ENCODE measurements at regions not wholly inside any gene's neighbourhood (a gene's known extent, or its start where the extent isn't known, plus 50 kb on each side); places are given as distances from the start of the nearest gene placed in this dataset.

GRCh38 chr2:7201851-7202250 lies 284.6 kb downstream of the RNF144A start:
- TF ChIP-seq EGR1 (IDR thresholded peaks at IDR 0.05), result no peak
- TF ChIP-seq TCF12 (IDR thresholded peaks at IDR 0.05; ENCODE audit: low read depth), result no peak
- TF ChIP-seq REST (IDR thresholded peaks at IDR 0.05; ENCODE audit: low read depth), result no peak
- no peak for TF ChIP-seq NFIC (IDR thresholded peaks at IDR 0.05)
- no peak for TF ChIP-seq MAX (IDR thresholded peaks at IDR 0.05)
- no peak for TF ChIP-seq ZBTB7A (IDR thresholded peaks at IDR 0.05; ENCODE audit: low read depth)
- TF ChIP-seq CREB1 (IDR thresholded peaks at IDR 0.05; ENCODE audit: low read depth), result no peak
- no peak for TF ChIP-seq TEAD4 (IDR thresholded peaks at IDR 0.05)
- no peak for TF ChIP-seq CEBPB (IDR thresholded peaks at IDR 0.05)
- TF ChIP-seq TAF1 (IDR thresholded peaks at IDR 0.05; ENCODE audit: low read depth), result no peak
- no peak for TF ChIP-seq FOXM1 (IDR thresholded peaks at IDR 0.05; ENCODE audit: borderline replicate concordance, low read depth)
- TF ChIP-seq YY1 (IDR thresholded peaks at IDR 0.05; ENCODE audit: low read depth), result no peak
- no peak for TF ChIP-seq EP300 (IDR thresholded peaks at IDR 0.05; ENCODE audit: borderline replicate concordance)
- TF ChIP-seq RAD21 (IDR thresholded peaks at IDR 0.05; ENCODE audit: low read depth), result no peak
- TF ChIP-seq USF1 (IDR thresholded peaks at IDR 0.05), result no peak

- TF ChIP-seq YY1 (IDR thresholded peaks at IDR 0.05; ENCODE audit: low read depth), result no peak
- TF ChIP-seq CEBPB (IDR thresholded peaks at IDR 0.05), result no peak
- TF ChIP-seq RAD21 (IDR thresholded peaks at IDR 0.05; ENCODE audit: low read depth), result peak; percentile 73
- TF ChIP-seq CREB1 (IDR thresholded peaks at IDR 0.05; ENCODE audit: low read depth), result no peak
- TF ChIP-seq NFIC (IDR thresholded peaks at IDR 0.05), result no peak
- TF ChIP-seq ZBTB7A (IDR thresholded peaks at IDR 0.05; ENCODE audit: low read depth), result no peak
- no peak for TF ChIP-seq USF1 (IDR thresholded peaks at IDR 0.05)
Measured at GRCh38 chr2:7203056-7203467, 285.9 kb downstream of the RNF144A start.

GRCh38 chr2:7205151-7205830 lies 288.1 kb downstream of the RNF144A start:
- TF ChIP-seq RAD21 (IDR thresholded peaks at IDR 0.05; ENCODE audit: low read depth), result no peak
- no peak for TF ChIP-seq NFIC (IDR thresholded peaks at IDR 0.05)
- no peak for TF ChIP-seq TEAD4 (IDR thresholded peaks at IDR 0.05)
- TF ChIP-seq EP300 (IDR thresholded peaks at IDR 0.05; ENCODE audit: borderline replicate concordance), result no peak
- TF ChIP-seq MAX (IDR thresholded peaks at IDR 0.05), result no peak
- TF ChIP-seq CEBPB (IDR thresholded peaks at IDR 0.05), result no peak
- no peak for TF ChIP-seq EGR1 (IDR thresholded peaks at IDR 0.05)
- TF ChIP-seq FOXM1 (IDR thresholded peaks at IDR 0.05; ENCODE audit: borderline replicate concordance, low read depth), result no peak
- no peak for TF ChIP-seq YY1 (IDR thresholded peaks at IDR 0.05; ENCODE audit: low read depth)
- TF ChIP-seq CREB1 (IDR thresholded peaks at IDR 0.05; ENCODE audit: low read depth), result no peak

- TF ChIP-seq EP300 (IDR thresholded peaks at IDR 0.05; ENCODE audit: borderline replicate concordance), result no peak
- TF ChIP-seq RAD21 (IDR thresholded peaks at IDR 0.05; ENCODE audit: low read depth), result no peak
- TF ChIP-seq FOXM1 (IDR thresholded peaks at IDR 0.05; ENCODE audit: borderline replicate concordance, low read depth), result no peak
Measured at GRCh38 chr2:7206111-7206810, 289.0 kb downstream of the RNF144A start.

GRCh38 chr2:7207631-7208030 lies 290.4 kb downstream of the RNF144A start:
- TF ChIP-seq REST (IDR thresholded peaks at IDR 0.05; ENCODE audit: low read depth), result no peak
- TF ChIP-seq EP300 (IDR thresholded peaks at IDR 0.05; ENCODE audit: borderline replicate concordance), result no peak
- TF ChIP-seq EGR1 (IDR thresholded peaks at IDR 0.05), result no peak
- TF ChIP-seq CEBPB (IDR thresholded peaks at IDR 0.05), result no peak
- TF ChIP-seq NFIC (IDR thresholded peaks at IDR 0.05), result no peak
- TF ChIP-seq ZBTB7A (IDR thresholded peaks at IDR 0.05; ENCODE audit: low read depth), result no peak
- no peak for TF ChIP-seq TEAD4 (IDR thresholded peaks at IDR 0.05)
- no peak for TF ChIP-seq USF1 (IDR thresholded peaks at IDR 0.05)
